GM23248 (cell line): ENCODE measurements at regions not wholly inside any gene's neighbourhood (a gene's known extent, or its start where the extent isn't known, plus 50 kb on each side); places are given as distances from the start of the nearest gene placed in this dataset.

Source experiments
- DNase-seq: peaks from one replicate; pipeline ENCODE4 v3.0.0-alpha.2; 2015
- H2AFZ ChIP-seq: fragments of 200-600 bp; sonication (generic); 2 replicates; pipeline ENCODE4 v1.6.1; 2016; ENCODE audit warnings: antibody characterized with exemption
- H3F3A ChIP-seq: fragments of 200-600 bp; sonication (generic); 2 replicates; pipeline ENCODE4 v1.6.1; 2016; ENCODE audit warnings: mild to moderate bottlenecking, antibody characterized with exemption, mixed run types; ENCODE audit not compliant: insufficient read depth
- H3K27ac ChIP-seq: fragments of 200-600 bp; sonication (generic); 2 replicates; pipeline ENCODE4 v1.5.1; 2016; ENCODE audit warnings: mild to moderate bottlenecking
- H3K27me3 ChIP-seq: fragments of 200-600 bp; sonication (generic); replicated peaks from 2 replicates; pipeline ENCODE4 v1.6.1; 2016; ENCODE audit warnings: mild to moderate bottlenecking; ENCODE audit not compliant: insufficient read depth
- H3K36me3 ChIP-seq: fragments of 200-600 bp; sonication (generic); 2 replicates; pipeline ENCODE4 v1.6.1; 2016; ENCODE audit warnings: low read depth, mild to moderate bottlenecking
- H3K4me1 ChIP-seq: fragments of 200-600 bp; sonication (generic); 2 replicates; pipeline ENCODE4 v1.6.1; 2016; ENCODE audit warnings: mild to moderate bottlenecking; ENCODE audit not compliant: insufficient read depth
- H3K4me2 ChIP-seq: fragments of 200-600 bp; sonication (generic); one replicate; pipeline ENCODE4 v1.6.1; 2016; ENCODE audit warnings: mild to moderate bottlenecking; ENCODE audit not compliant: unreplicated experiment
- H3K4me3 ChIP-seq: fragments of 200-600 bp; sonication (generic); 2 replicates; pipeline ENCODE4 v1.5.1; 2016; ENCODE audit warnings: mild to moderate bottlenecking
- H3K79me2 ChIP-seq: fragments of 200-600 bp; sonication (generic); 2 replicates; pipeline ENCODE4 v1.6.1; 2016; ENCODE audit warnings: mild to moderate bottlenecking; ENCODE audit not compliant: insufficient read depth
- H3K9ac ChIP-seq: fragments of 200-600 bp; sonication (generic); 2 replicates; pipeline ENCODE4 v1.6.1; 2016; ENCODE audit warnings: mild to moderate bottlenecking
- H3K9me2 ChIP-seq: fragments of 200-600 bp; sonication (generic); 2 replicates; pipeline ENCODE4 v1.6.1; 2016; ENCODE audit warnings: mixed run types, mild to moderate bottlenecking, moderate library complexity; ENCODE audit not compliant: insufficient read depth
- H3K9me3 ChIP-seq: fragments of 200-600 bp; sonication (generic); one replicate; pipeline ENCODE4 v1.6.1; 2017; ENCODE audit warnings: low read depth
- H4K20me1 ChIP-seq: fragments of 200-600 bp; sonication (generic); 2 replicates; pipeline ENCODE4 v1.6.0; 2016; ENCODE audit not compliant: insufficient read depth
- EZH2 ChIP-seq: fragments of 200-600 bp; sonication (generic); IDR thresholded peaks from 2 replicates; pipeline ENCODE4 v1.6.1; 2018; ENCODE audit warnings: antibody characterized with exemption, mild to moderate bottlenecking; ENCODE audit not compliant: insufficient read depth, poor library complexity, severe bottlenecking
- EZH2phosphoT487 ChIP-seq: fragments of 200-600 bp; sonication (generic); IDR thresholded peaks from 2 replicates; pipeline ENCODE4 v1.6.1; 2018; ENCODE audit warnings: antibody characterized with exemption, moderate library complexity, mild to moderate bottlenecking, low read depth; ENCODE audit not compliant: insufficient read depth
- WGBS, 2 experiments: methylation state at CpG; one replicate each; pipeline ENCODE4 v1.1.6; 2015 to 2017; ENCODE audit warnings: low lambda C conversion rate in 2 of 2, low coverage in 1 of 2; ENCODE audit errors: missing lambda C conversion rate in 2 of 2; 5-methylcytosine and 5-hydroxymethylcytosine counted together
- in situ Hi-C: fragments of 300-500 bp; cut with MboI; formaldehyde crosslinking; loops from 2 replicates; pipeline ENCODE4 v1.15.0; 2020

GRCh38 chrX:44770121-44770520 lies 73.7 kb upstream of the DUSP21 start:
- Histone ChIP-seq H3F3A (0 out of 2 replicates have a peak, but pooled peaks cover 10% of the 10 kb centered on the region), H3K27ac (no peak overlapping the region), H3K4me3 (no peak overlapping the region), H3K27me3 (no peaks in the 10 kb centered on the region), H3K9me3 (no peaks in the 10 kb centered on the region), H3K9me2 (no peaks in the 10 kb centered on the region), H4K20me1 (no peaks in the 10 kb centered on the region), H3K9ac (no peak overlapping the region), H3K36me3 (no peaks in the 10 kb centered on the region), H2AFZ (no peak overlapping the region), H3K79me2 (no peaks in the 10 kb centered on the region), H3K4me2 (no peak overlapping the region), H3K4me1 (peaks cover 10% of the 10 kb centered on the region)
- in situ Hi-C loops: no loop called here
- DNase-seq: peak; percentile 23
- 10 to 12% methylated on average over 2 of the region's 2 CpGs for WGBS, 2 experiments
- TF ChIP-seq EZH2: no peak
- TF ChIP-seq EZH2phosphoT487: no peak

GRCh38 chrX:44767308-44767707 lies 76.5 kb upstream of the DUSP21 start:
- H3K36me3 ChIP-seq: no peaks in the 10 kb centered on the region
- H3K27me3 ChIP-seq: no peaks in the 10 kb centered on the region
- no peak for TF ChIP-seq EZH2
- TF ChIP-seq EZH2phosphoT487: no peak
- in situ Hi-C loops: no loop called here
- H4K20me1 ChIP-seq: no peaks in the 10 kb centered on the region
- H3K4me1 ChIP-seq: peaks cover 11% of the 10 kb centered on the region
- no peaks in the 10 kb centered on the region for H3K9me2 ChIP-seq
- no peak overlapping the region for H2AFZ ChIP-seq
- no peak overlapping the region for H3K9ac ChIP-seq
- no peak overlapping the region for H3K4me2 ChIP-seq
- H3K27ac ChIP-seq: no peak overlapping the region
- no peak overlapping the region for H3K4me3 ChIP-seq
- no peak for DNase-seq
- 60% methylated on average over 5 of the region's 5 CpGs for WGBS, 2 experiments
- no peaks in the 10 kb centered on the region for H3K79me2 ChIP-seq
- H3K9me3 ChIP-seq: no peaks in the 10 kb centered on the region
- H3F3A ChIP-seq: 0 out of 2 replicates have a peak, but pooled peaks cover 10% of the 10 kb centered on the region

DNA sequence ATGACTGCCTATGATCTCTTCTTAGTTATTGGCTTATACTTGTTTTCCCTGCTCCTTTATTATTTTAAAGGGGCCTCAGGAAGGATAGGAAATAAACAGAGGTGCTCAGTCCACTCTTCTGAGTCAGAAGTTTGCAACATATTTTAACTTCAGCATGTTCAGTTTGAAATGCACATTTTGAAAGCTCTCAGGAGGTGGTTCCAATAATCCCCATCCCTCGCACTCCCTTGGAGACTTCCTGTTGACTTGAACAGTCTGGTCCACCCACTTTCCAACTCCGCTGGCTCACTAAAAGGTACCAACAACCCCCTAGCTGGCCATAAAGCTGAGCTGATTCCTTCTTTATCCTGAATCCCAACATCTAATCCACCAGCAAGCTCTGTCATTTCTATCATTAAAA lies 78.3 kb upstream of the DUSP21 start:
- no peaks in the 10 kb centered on the region for H3K9me2 ChIP-seq
- no peaks in the 10 kb centered on the region for H3K79me2 ChIP-seq
- no peaks in the 10 kb centered on the region for H4K20me1 ChIP-seq
- in situ Hi-C loops: no loop called here
- peak overlapping the region; percentile 47; the same call in 1 of the 2 replicates for H3K4me3 ChIP-seq
- WGBS, 2 experiments: 0% methylated on average over 2 of the region's 2 CpGs
- no peaks in the 10 kb centered on the region for H3K27me3 ChIP-seq
- 0 out of 2 replicates have a peak, but pooled peaks cover 10% of the 10 kb centered on the region for H3F3A ChIP-seq
- peak overlapping the region; percentile 57 for H3K4me2 ChIP-seq
- TF ChIP-seq EZH2phosphoT487: no peak
- no peak for TF ChIP-seq EZH2
- H3K27ac ChIP-seq: peak overlapping the region; percentile 66
- H3K9ac ChIP-seq: peak overlapping the region; percentile 53
- no peaks in the 10 kb centered on the region for H3K9me3 ChIP-seq
- DNase-seq: peak; percentile 39
- no peaks in the 10 kb centered on the region for H3K36me3 ChIP-seq
- H3K4me1 ChIP-seq: peaks cover 11% of the 10 kb centered on the region
- peak overlapping the region; percentile 88 for H2AFZ ChIP-seq

DNA sequence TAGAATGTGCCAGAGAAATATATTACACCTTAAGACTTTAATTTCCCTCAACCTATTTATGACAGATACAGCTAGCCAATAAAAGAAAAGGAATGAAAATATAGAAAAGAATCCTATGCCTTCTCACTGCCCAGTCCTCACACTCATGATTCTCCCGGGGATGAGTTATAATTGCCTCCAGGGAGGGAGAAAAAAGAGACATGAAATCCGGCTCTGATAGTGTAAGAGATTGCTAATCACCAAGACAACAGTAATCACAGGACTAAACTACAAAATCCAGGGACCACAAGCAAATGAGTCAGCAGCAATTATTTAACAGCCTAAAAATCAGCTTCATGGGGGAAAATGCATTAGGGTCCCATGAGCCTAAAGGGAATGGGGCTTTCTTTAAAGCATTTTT lies 95.9 kb upstream of the DUSP21 start:
- Histone ChIP-seq H3K4me1 (no peaks in the 10 kb centered on the region), H3F3A (no peaks in the 10 kb centered on the region), H2AFZ (no peak overlapping the region), H3K9ac (no peak overlapping the region), H3K36me3 (no peaks in the 10 kb centered on the region), H4K20me1 (no peaks in the 10 kb centered on the region), H3K4me3 (no peak overlapping the region), H3K9me2 (no peaks in the 10 kb centered on the region), H3K4me2 (no peak overlapping the region), H3K79me2 (no peaks in the 10 kb centered on the region), H3K27ac (no peak overlapping the region), H3K27me3 (no peaks in the 10 kb centered on the region), H3K9me3 (no peaks in the 10 kb centered on the region)
- DNase-seq: peak; percentile 59
- TF ChIP-seq EZH2phosphoT487 (no peak), EZH2 (no peak)
- 0% methylated on average over 2 of the region's 2 CpGs for WGBS, 2 experiments
- in situ Hi-C loops: no loop called here

DNA sequence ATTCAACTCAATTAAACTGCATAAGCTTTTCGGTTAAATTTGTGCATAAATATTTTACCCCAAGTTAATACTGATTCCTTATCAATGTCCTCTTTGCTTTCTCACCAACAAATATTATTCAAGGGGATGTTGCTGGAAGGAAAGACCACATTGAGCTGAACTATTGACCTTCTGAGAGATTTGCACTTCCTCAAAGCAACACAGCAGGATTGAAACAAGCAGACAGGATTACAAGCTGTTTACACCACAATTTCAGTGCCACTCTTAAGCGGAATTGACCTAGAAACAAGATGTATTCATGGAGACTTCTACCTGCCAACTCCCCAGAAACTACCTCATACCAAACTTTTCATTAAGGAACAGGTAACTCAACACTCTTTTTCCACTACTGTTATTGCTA lies 96.5 kb upstream of the DUSP21 start:
- no peak overlapping the region for H2AFZ ChIP-seq
- H3K27me3 ChIP-seq: no peaks in the 10 kb centered on the region
- H3K9me2 ChIP-seq: no peaks in the 10 kb centered on the region
- H3K4me1 ChIP-seq: no peaks in the 10 kb centered on the region
- no peaks in the 10 kb centered on the region for H3K79me2 ChIP-seq
- 82% methylated on average over 2 of the region's 2 CpGs for WGBS, 2 experiments
- no peak overlapping the region for H3K9ac ChIP-seq
- H3K4me2 ChIP-seq: no peak overlapping the region
- H3K4me3 ChIP-seq: no peak overlapping the region
- DNase-seq: no peak
- H4K20me1 ChIP-seq: no peaks in the 10 kb centered on the region
- no peaks in the 10 kb centered on the region for H3K36me3 ChIP-seq
- no peak for TF ChIP-seq EZH2
- no peak for TF ChIP-seq EZH2phosphoT487
- H3K27ac ChIP-seq: no peak overlapping the region
- in situ Hi-C loops: no loop called here
- no peaks in the 10 kb centered on the region for H3F3A ChIP-seq
- no peaks in the 10 kb centered on the region for H3K9me3 ChIP-seq
